Activated CD8-positive, alpha-beta T cell treated with anti-CD3 and anti-CD28 coated beads for 36 hours (primary cell): ENCODE measurements at regions not wholly inside any gene's neighbourhood (a gene's known extent, or its start where the extent isn't known, plus 50 kb on each side); places are given as distances from the start of the nearest gene placed in this dataset.

Experiments
- ATAC-seq: fragments of 200-7000 bp; cut with Tn5 transposase; one replicate; pipeline ENCODE4 v1.10.0; 2021; ENCODE audit warnings: mild to moderate bottlenecking, moderate library complexity
- CTCF ChIA-PET: fragments of 350-600 bp; sonication (Branson Sonifier 250); formaldehyde crosslinking; loops from one replicate; lab custom pipeline; 2021; ENCODE audit warnings: antibody characterized with exemption; lab: Charles Lee
- POLR2A ChIA-PET: fragments of 350-600 bp; sonication (Branson Sonifier 250); formaldehyde crosslinking; loops from one replicate; lab custom pipeline; 2021; ENCODE audit warnings: antibody characterized with exemption; lab: Charles Lee
- DNase-seq: peaks from one replicate; pipeline ENCODE4 v3.0.0-alpha.2; 2020
- H3K27ac Mint-ChIP-seq: one replicate; pipeline ENCODE4 v1.8.0; 2021; ENCODE audit warnings: mild to moderate bottlenecking, mixed read lengths
- H3K27me3 Mint-ChIP-seq: one replicate; pipeline ENCODE4 v1.8.0; 2021; ENCODE audit warnings: mixed read lengths
- H3K36me3 Mint-ChIP-seq: one replicate; pipeline ENCODE4 v1.8.0; 2021; ENCODE audit warnings: low read depth, mixed read lengths
- H3K4me1 Mint-ChIP-seq: one replicate; pipeline ENCODE4 v1.8.0; 2021; ENCODE audit warnings: low read depth, mixed read lengths
- H3K4me3 Mint-ChIP-seq: one replicate; pipeline ENCODE4 v1.8.0; 2021; ENCODE audit warnings: mild to moderate bottlenecking, moderate library complexity, mixed read lengths
- H3K9me3 Mint-ChIP-seq: one replicate; pipeline ENCODE4 v1.8.0; 2021; ENCODE audit warnings: mixed read lengths
- intact Hi-C: fragments of 100-400 bp; cut with micrococcal nuclease; formaldehyde crosslinking; loops from one replicate; pipeline ENCODE4 v1.10.0; 2022
- TF ChIP-seq, protein P1 (sequence below): fragments of 200-600 bp; IDR thresholded peaks from one replicate; pipeline ENCODE4 v1.8.0; 2022; ENCODE audit warnings: antibody characterized with exemption, mild to moderate bottlenecking

- ATAC-seq (no peak), DNase-seq (no peak)
- POLR2A ChIA-PET: no interaction called here
- H3K4me3 Mint-ChIP-seq: no peak overlapping the region
- H3K27me3 Mint-ChIP-seq: no peaks in the 10 kb centered on the region
- H3K9me3 Mint-ChIP-seq: peaks cover 4% of the 10 kb centered on the region
- H3K27ac Mint-ChIP-seq: no peak overlapping the region
- CTCF ChIA-PET: no interaction called here
- TF ChIP-seq, protein P1, sequence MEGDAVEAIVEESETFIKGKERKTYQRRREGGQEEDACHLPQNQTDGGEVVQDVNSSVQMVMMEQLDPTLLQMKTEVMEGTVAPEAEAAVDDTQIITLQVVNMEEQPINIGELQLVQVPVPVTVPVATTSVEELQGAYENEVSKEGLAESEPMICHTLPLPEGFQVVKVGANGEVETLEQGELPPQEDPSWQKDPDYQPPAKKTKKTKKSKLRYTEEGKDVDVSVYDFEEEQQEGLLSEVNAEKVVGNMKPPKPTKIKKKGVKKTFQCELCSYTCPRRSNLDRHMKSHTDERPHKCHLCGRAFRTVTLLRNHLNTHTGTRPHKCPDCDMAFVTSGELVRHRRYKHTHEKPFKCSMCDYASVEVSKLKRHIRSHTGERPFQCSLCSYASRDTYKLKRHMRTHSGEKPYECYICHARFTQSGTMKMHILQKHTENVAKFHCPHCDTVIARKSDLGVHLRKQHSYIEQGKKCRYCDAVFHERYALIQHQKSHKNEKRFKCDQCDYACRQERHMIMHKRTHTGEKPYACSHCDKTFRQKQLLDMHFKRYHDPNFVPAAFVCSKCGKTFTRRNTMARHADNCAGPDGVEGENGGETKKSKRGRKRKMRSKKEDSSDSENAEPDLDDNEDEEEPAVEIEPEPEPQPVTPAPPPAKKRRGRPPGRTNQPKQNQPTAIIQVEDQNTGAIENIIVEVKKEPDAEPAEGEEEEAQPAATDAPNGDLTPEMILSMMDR: no peak
- no peaks in the 10 kb centered on the region for H3K36me3 Mint-ChIP-seq
- H3K4me1 Mint-ChIP-seq: no peaks in the 10 kb centered on the region
- intact Hi-C loops: no loop called here
Measured at GRCh38 chr2:6381326-6381725, 484.4 kb downstream of the CMPK2 start.

- H3K36me3 Mint-ChIP-seq: no peaks in the 10 kb centered on the region
- peaks cover 2% of the 10 kb centered on the region for H3K9me3 Mint-ChIP-seq
- no peaks in the 10 kb centered on the region for H3K4me1 Mint-ChIP-seq
- CTCF ChIA-PET: no interaction called here
- H3K4me3 Mint-ChIP-seq: no peak overlapping the region
- TF ChIP-seq, protein P1: no peak
- intact Hi-C loops: no loop called here
- no peak overlapping the region for H3K27ac Mint-ChIP-seq
- POLR2A ChIA-PET: no interaction called here
- H3K27me3 Mint-ChIP-seq: no peaks in the 10 kb centered on the region
- ATAC-seq (no peak), DNase-seq (no peak)
Measured at GRCh38 chr2:6384341-6384740, 481.4 kb downstream of the CMPK2 start.

DNA sequence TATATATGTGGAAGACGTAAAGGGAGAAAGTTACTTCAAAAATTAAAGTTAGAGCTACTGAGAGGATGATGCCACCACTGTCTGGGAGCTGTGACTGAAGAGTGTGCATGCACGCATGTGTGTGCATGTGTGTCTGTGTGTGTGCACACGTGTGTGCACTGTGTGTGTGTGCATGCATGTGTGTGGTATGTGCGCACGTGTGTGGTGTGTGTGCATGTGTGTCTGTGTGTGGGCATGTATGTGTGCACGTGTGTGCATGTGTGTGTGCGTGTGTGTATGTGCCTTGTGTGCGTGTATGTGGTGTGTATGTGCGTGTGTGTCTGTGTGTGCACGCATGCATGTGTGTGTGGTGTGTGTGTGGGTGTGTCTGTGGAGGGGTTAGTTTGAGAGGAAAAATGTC is 473.4 kb downstream of the CMPK2 start:
- no peaks in the 10 kb centered on the region for H3K27me3 Mint-ChIP-seq
- H3K4me3 Mint-ChIP-seq: no peak overlapping the region
- peaks cover 6% of the 10 kb centered on the region for H3K9me3 Mint-ChIP-seq
- TF ChIP-seq, protein P1: no peak
- no peak overlapping the region for H3K27ac Mint-ChIP-seq
- CTCF ChIA-PET: no interaction called here
- H3K36me3 Mint-ChIP-seq: no peaks in the 10 kb centered on the region
- ATAC-seq: no peak
- intact Hi-C loops: no loop called here
- H3K4me1 Mint-ChIP-seq: no peaks in the 10 kb centered on the region
- POLR2A ChIA-PET: no interaction called here
- no peak for DNase-seq

DNA sequence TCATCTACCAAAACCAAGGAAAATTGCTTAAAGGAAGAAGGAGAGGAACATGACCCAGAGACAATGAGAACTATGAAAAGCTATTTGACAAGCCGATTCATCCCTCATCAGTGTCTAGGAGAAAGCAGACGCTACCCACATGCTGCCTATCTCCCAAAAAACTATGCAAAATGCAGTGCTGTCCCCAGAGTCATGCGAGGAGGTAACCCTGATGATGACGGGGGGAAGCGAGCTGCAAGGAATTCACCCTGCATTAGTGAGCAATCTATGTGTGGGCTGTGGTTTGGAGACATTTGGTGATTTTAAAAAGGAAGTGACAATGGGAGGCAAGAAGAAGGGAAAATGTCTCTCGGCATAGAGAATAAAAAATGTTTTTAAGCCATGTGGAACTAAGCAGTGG is 472.7 kb downstream of the CMPK2 start:
- Mint-ChIP-seq H3K4me1 (no peaks in the 10 kb centered on the region), H3K36me3 (no peaks in the 10 kb centered on the region), H3K27ac (no peak overlapping the region), H3K4me3 (no peak overlapping the region), H3K9me3 (peaks cover 6% of the 10 kb centered on the region), H3K27me3 (no peaks in the 10 kb centered on the region)
- intact Hi-C loops: no loop called here
- no peak for ATAC-seq
- TF ChIP-seq, protein P1: no peak
- POLR2A ChIA-PET: no interaction called here
- no peak for DNase-seq
- CTCF ChIA-PET: no interaction called here

GRCh38 chr2:6393819-6394218 is 471.9 kb downstream of the CMPK2 start:
- intact Hi-C loops: no loop called here
- TF ChIP-seq, protein P1: no peak

More at GRCh38 chr2:6393819-6394218, 471.9 kb downstream of the CMPK2 start:
- H3K27me3 Mint-ChIP-seq: no peaks in the 10 kb centered on the region
- no peaks in the 10 kb centered on the region for H3K36me3 Mint-ChIP-seq
- ATAC-seq: no peak
- no peaks in the 10 kb centered on the region for H3K4me1 Mint-ChIP-seq
- no peak overlapping the region for H3K4me3 Mint-ChIP-seq
- peaks cover 4% of the 10 kb centered on the region for H3K9me3 Mint-ChIP-seq
- ChIA-PET CTCF (no interaction called here), POLR2A (no interaction called here)
- H3K27ac Mint-ChIP-seq: no peak overlapping the region
- DNase-seq: no peak
